ENCODE measurements at regions not wholly inside any gene's neighbourhood (a gene's known extent, or its start where the extent isn't known, plus 50 kb on each side); places are given as distances from the start of the nearest gene placed in this dataset.
"Not testable (repeated sequence)": the region's sequence is repeated elsewhere in the genome, so short reads cannot be mapped to it uniquely, and the experiment has no call there.

GRCh38 chr1:104617474-104617873 is 867.8 kb downstream of the AMY1C start:
- DNase-seq (no peak), ATAC-seq (no peak)
- Histone ChIP-seq H3K4me1 (ENCODE audit: control insufficient read depth, insufficient read depth, low read length) (no peaks in the 10 kb centered on the region), H3K4me3 (ENCODE audit: low read length) (no peak overlapping the region), H3K27ac (ENCODE audit: low read length) (no peak overlapping the region), H3K9me3 (ENCODE audit: control insufficient read depth, low read length) (no peaks in the 10 kb centered on the region), H3K27me3 (ENCODE audit: control insufficient read depth, insufficient read depth) (no peaks in the 10 kb centered on the region)
- intact Hi-C loops (cut with DNase I) = no loop called here
- 88% methylated on average over 5 of the region's 5 CpGs for WGBS

GRCh38 chr1:104621221-104621620 is 871.5 kb downstream of the AMY1C start:
- WGBS = 69% methylated on average over 2 of the region's 2 CpGs
- Histone ChIP-seq H3K27ac (ENCODE audit: low read length) (no peak overlapping the region), H3K27me3 (ENCODE audit: control insufficient read depth, insufficient read depth) (no peaks in the 10 kb centered on the region), H3K4me1 (ENCODE audit: control insufficient read depth, insufficient read depth, low read length) (no peaks in the 10 kb centered on the region), H3K4me3 (ENCODE audit: low read length) (no peak overlapping the region), H3K9me3 (ENCODE audit: control insufficient read depth, low read length) (no peaks in the 10 kb centered on the region)
- DNase-seq (no peak), ATAC-seq (no peak)
- intact Hi-C loops (cut with DNase I) = no loop called here

GRCh38 chr1:104624538-104624937 is 874.8 kb downstream of the AMY1C start:
- DNase-seq (no peak), ATAC-seq (no peak)
- H3K27ac ChIP-seq (ENCODE audit: low read length) = no peak overlapping the region
- H3K4me1 ChIP-seq (ENCODE audit: control insufficient read depth, insufficient read depth, low read length) = no peaks in the 10 kb centered on the region
- H3K4me3 ChIP-seq (ENCODE audit: low read length) = no peak overlapping the region
- intact Hi-C loops (cut with DNase I) = no loop called here
- WGBS = 65% methylated on average over 1 of the region's 1 CpG
- no peaks in the 10 kb centered on the region for H3K27me3 ChIP-seq (ENCODE audit: control insufficient read depth, insufficient read depth)
- H3K9me3 ChIP-seq (ENCODE audit: control insufficient read depth, low read length) = no peaks in the 10 kb centered on the region

GRCh38 chr1:104629589-104629988 is 879.9 kb downstream of the AMY1C start:
- DNase-seq = no peak
- Histone ChIP-seq H3K27me3 (ENCODE audit: control insufficient read depth, insufficient read depth) (no peaks in the 10 kb centered on the region), H3K4me3 (ENCODE audit: low read length) (no peak overlapping the region), H3K4me1 (ENCODE audit: control insufficient read depth, insufficient read depth, low read length) (no peaks in the 10 kb centered on the region), H3K9me3 (ENCODE audit: control insufficient read depth, low read length) (no peaks in the 10 kb centered on the region), H3K27ac (ENCODE audit: low read length) (no peak overlapping the region)
- WGBS = 26% methylated on average over 1 of the region's 1 CpG
- no peak for ATAC-seq
- intact Hi-C loops (cut with DNase I) = no loop called here

- no peak for ATAC-seq
- DNase-seq = no peak
- intact Hi-C loops (cut with DNase I) = no loop called here
- H3K4me1 ChIP-seq (ENCODE audit: control insufficient read depth, insufficient read depth, low read length) = no peaks in the 10 kb centered on the region
- no peak overlapping the region for H3K4me3 ChIP-seq (ENCODE audit: low read length)
- no peaks in the 10 kb centered on the region for H3K27me3 ChIP-seq (ENCODE audit: control insufficient read depth, insufficient read depth)
- no peak overlapping the region for H3K27ac ChIP-seq (ENCODE audit: low read length)
- no peaks in the 10 kb centered on the region for H3K9me3 ChIP-seq (ENCODE audit: control insufficient read depth, low read length)
- 47% methylated on average over 5 of the region's 5 CpGs for WGBS
These were observed 881.0 kb downstream of the AMY1C start for GRCh38 chr1:104630567-104631149.

- no peaks in the 10 kb centered on the region for H3K27me3 ChIP-seq (ENCODE audit: control insufficient read depth, insufficient read depth)
- no peak overlapping the region for H3K4me3 ChIP-seq (ENCODE audit: low read length)
- H3K9me3 ChIP-seq (ENCODE audit: control insufficient read depth, low read length) = no peaks in the 10 kb centered on the region
- intact Hi-C loops (cut with DNase I) = no loop called here
- DNase-seq (no peak), ATAC-seq (no peak)
- no peaks in the 10 kb centered on the region for H3K4me1 ChIP-seq (ENCODE audit: control insufficient read depth, insufficient read depth, low read length)
- no peak overlapping the region for H3K27ac ChIP-seq (ENCODE audit: low read length)
These were observed 886.9 kb downstream of the AMY1C start for GRCh38 chr1:104636581-104636980.

- Histone ChIP-seq H3K9me3 (ENCODE audit: control insufficient read depth, low read length) (no peaks in the 10 kb centered on the region), H3K4me1 (ENCODE audit: control insufficient read depth, insufficient read depth, low read length) (no peaks in the 10 kb centered on the region), H3K27me3 (ENCODE audit: control insufficient read depth, insufficient read depth) (no peaks in the 10 kb centered on the region), H3K4me3 (ENCODE audit: low read length) (no peak overlapping the region), H3K27ac (ENCODE audit: low read length) (no peak overlapping the region)
- intact Hi-C loops (cut with DNase I) = no loop called here
- no peak for DNase-seq
- no peak for ATAC-seq
These were observed 896.5 kb downstream of the AMY1C start for GRCh38 chr1:104646233-104646632.

GRCh38 chr1:104648269-104648691 is 898.6 kb downstream of the AMY1C start:
- H3K4me3 ChIP-seq (ENCODE audit: low read length) = no peak overlapping the region
- no peak overlapping the region for H3K27ac ChIP-seq (ENCODE audit: low read length)
- H3K9me3 ChIP-seq (ENCODE audit: control insufficient read depth, low read length) = no peaks in the 10 kb centered on the region
- H3K27me3 ChIP-seq (ENCODE audit: control insufficient read depth, insufficient read depth) = no peaks in the 10 kb centered on the region
- intact Hi-C loops (cut with DNase I) = no loop called here
- ATAC-seq = no peak
- no peaks in the 10 kb centered on the region for H3K4me1 ChIP-seq (ENCODE audit: control insufficient read depth, insufficient read depth, low read length)
- WGBS = 0% methylated on average over 1 of the region's 1 CpG
- DNase-seq = no peak

GRCh38 chr1:104664374-104664773 is 914.7 kb downstream of the AMY1C start:
- intact Hi-C loops (cut with DNase I); H3K27me3 ChIP-seq (ENCODE audit: control insufficient read depth, insufficient read depth); H3K27ac ChIP-seq (ENCODE audit: low read length); ATAC-seq; H3K4me1 ChIP-seq (ENCODE audit: control insufficient read depth, insufficient read depth, low read length); H3K9me3 ChIP-seq (ENCODE audit: control insufficient read depth, low read length); H3K4me3 ChIP-seq (ENCODE audit: low read length): not testable (repeated sequence)
- peak in 1 of 3 donors; percentile 23 for DNase-seq
- WGBS = 89% methylated on average over 23 of the region's 24 CpGs

- Histone ChIP-seq H3K4me1 (ENCODE audit: control insufficient read depth, insufficient read depth, low read length) (no peaks in the 10 kb centered on the region), H3K9me3 (ENCODE audit: control insufficient read depth, low read length) (no peaks in the 10 kb centered on the region), H3K27ac (ENCODE audit: low read length) (no peak overlapping the region), H3K27me3 (ENCODE audit: control insufficient read depth, insufficient read depth) (no peaks in the 10 kb centered on the region), H3K4me3 (ENCODE audit: low read length) (no peak overlapping the region)
- DNase-seq = no peak
- ATAC-seq = no peak
- intact Hi-C loops (cut with DNase I) = no loop called here
These were observed 915.6 kb downstream of the AMY1C start for GRCh38 chr1:104665300-104665699.

GRCh38 chr1:104671684-104672353 is 922.1 kb downstream of the AMY1C start:
- Histone ChIP-seq H3K27me3 (ENCODE audit: control insufficient read depth, insufficient read depth) (no peaks in the 10 kb centered on the region), H3K27ac (ENCODE audit: low read length) (no peak overlapping the region), H3K4me3 (ENCODE audit: low read length) (no peak overlapping the region), H3K9me3 (ENCODE audit: control insufficient read depth, low read length) (no peaks in the 10 kb centered on the region), H3K4me1 (ENCODE audit: control insufficient read depth, insufficient read depth, low read length) (no peaks in the 10 kb centered on the region)
- DNase-seq (no peak), ATAC-seq (no peak)
- 25% methylated on average over 12 of the region's 12 CpGs for WGBS
- intact Hi-C loops (cut with DNase I) = no loop called here

- Histone ChIP-seq H3K27me3 (ENCODE audit: control insufficient read depth, insufficient read depth) (no peaks in the 10 kb centered on the region), H3K4me1 (ENCODE audit: control insufficient read depth, insufficient read depth, low read length) (no peaks in the 10 kb centered on the region), H3K27ac (ENCODE audit: low read length) (no peak overlapping the region), H3K4me3 (ENCODE audit: low read length) (no peak overlapping the region), H3K9me3 (ENCODE audit: control insufficient read depth, low read length) (no peaks in the 10 kb centered on the region)
- intact Hi-C loops (cut with DNase I) = no loop called here
- DNase-seq (no peak), ATAC-seq (no peak)
- 66% methylated on average over 1 of the region's 1 CpG for WGBS
These were observed 949.7 kb downstream of the AMY1C start for GRCh38 chr1:104699433-104699832.
